ENCODE measurements at regions not wholly inside any gene's neighbourhood (a gene's known extent, or its start where the extent isn't known, plus 50 kb on each side); places are given as distances from the start of the nearest gene placed in this dataset.

- Histone ChIP-seq H3K4me1 (ENCODE audit: insufficient read depth, low read length, poor library complexity, severe bottlenecking) (no peaks in the 10 kb centered on the region), H3K27me3 (replicated peaks; ENCODE audit: insufficient read depth, low read depth, low read length, poor library complexity) (no peaks in the 10 kb centered on the region), H3K9me3 (ENCODE audit: low read depth, low read length, poor library complexity, severe bottlenecking) (peaks cover 37% of the 10 kb centered on the region), H3K36me3 (ENCODE audit: insufficient read depth, low read length, poor library complexity, severe bottlenecking) (no peaks in the 10 kb centered on the region), H3K4me3 (ENCODE audit: low read depth, low read length, poor library complexity, severe bottlenecking) (no peak overlapping the region), H3K27ac (ENCODE audit: low read depth, low read length, poor library complexity, severe bottlenecking) (no peak overlapping the region)
- BruUV-seq (replicated peaks) = no TSS peak
- POLR2A ChIA-PET (ENCODE audit: low non-redundant PET) = no interaction called here
- TF ChIP-seq CTCF (conservative IDR thresholded peaks at IDR 0.05; ENCODE audit: low read depth, low read length) (no peak), EZH2 (IDR thresholded peaks at IDR 0.05; ENCODE audit: borderline replicate concordance, low read depth, low read length, poor library complexity, severe bottlenecking) (no peak)
- CTCF ChIA-PET = no interaction called here
- intact Hi-C loops (cut with micrococcal nuclease; ENCODE audit: unreplicated experiment) = no loop called here
- DNase-seq (ENCODE audit: low spot score) = no peak
Observed at GRCh38 chr4:11937941-11938340, 509.2 kb upstream of the HS3ST1 start.

GRCh38 chr4:11931266-11931820 is 502.6 kb upstream of the HS3ST1 start:
- H3K4me1 ChIP-seq (ENCODE audit: insufficient read depth, low read length, poor library complexity, severe bottlenecking) = no peaks in the 10 kb centered on the region
- BruUV-seq (replicated peaks) = no TSS peak
- intact Hi-C loops (cut with micrococcal nuclease; ENCODE audit: unreplicated experiment) = no loop called here
- no peak for TF ChIP-seq CTCF (conservative IDR thresholded peaks at IDR 0.05; ENCODE audit: low read depth, low read length)
- no peak for TF ChIP-seq EZH2 (IDR thresholded peaks at IDR 0.05; ENCODE audit: borderline replicate concordance, low read depth, low read length, poor library complexity, severe bottlenecking)
- no peaks in the 10 kb centered on the region for H3K36me3 ChIP-seq (ENCODE audit: insufficient read depth, low read length, poor library complexity, severe bottlenecking)
- no peak overlapping the region for H3K4me3 ChIP-seq (ENCODE audit: low read depth, low read length, poor library complexity, severe bottlenecking)
- ChIA-PET POLR2A (ENCODE audit: low non-redundant PET) (no interaction called here), CTCF (no interaction called here)
- peaks cover 22% of the 10 kb centered on the region for H3K9me3 ChIP-seq (ENCODE audit: low read depth, low read length, poor library complexity, severe bottlenecking)
- H3K27ac ChIP-seq (ENCODE audit: low read depth, low read length, poor library complexity, severe bottlenecking) = no peak overlapping the region
- DNase-seq (ENCODE audit: low spot score) = no peak
- no peaks in the 10 kb centered on the region for H3K27me3 ChIP-seq (replicated peaks; ENCODE audit: insufficient read depth, low read depth, low read length, poor library complexity)

GRCh38 chr4:11929080-11929479 is 500.4 kb upstream of the HS3ST1 start:
- peaks cover 14% of the 10 kb centered on the region for H3K9me3 ChIP-seq (ENCODE audit: low read depth, low read length, poor library complexity, severe bottlenecking)
- TF ChIP-seq EZH2 (IDR thresholded peaks at IDR 0.05; ENCODE audit: borderline replicate concordance, low read depth, low read length, poor library complexity, severe bottlenecking) (no peak), CTCF (conservative IDR thresholded peaks at IDR 0.05; ENCODE audit: low read depth, low read length) (no peak)
- ChIA-PET CTCF (no interaction called here), POLR2A (ENCODE audit: low non-redundant PET) (no interaction called here)
- H3K36me3 ChIP-seq (ENCODE audit: insufficient read depth, low read length, poor library complexity, severe bottlenecking) = no peaks in the 10 kb centered on the region
- no peak for DNase-seq (ENCODE audit: low spot score)
- H3K27ac ChIP-seq (ENCODE audit: low read depth, low read length, poor library complexity, severe bottlenecking) = no peak overlapping the region
- no peaks in the 10 kb centered on the region for H3K4me1 ChIP-seq (ENCODE audit: insufficient read depth, low read length, poor library complexity, severe bottlenecking)
- intact Hi-C loops (cut with micrococcal nuclease; ENCODE audit: unreplicated experiment) = no loop called here
- no peaks in the 10 kb centered on the region for H3K27me3 ChIP-seq (replicated peaks; ENCODE audit: insufficient read depth, low read depth, low read length, poor library complexity)
- H3K4me3 ChIP-seq (ENCODE audit: low read depth, low read length, poor library complexity, severe bottlenecking) = no peak overlapping the region
- no TSS peak for BruUV-seq (replicated peaks)

Data from A673 (cell line).